Cerebellar nuclear complex (tissue), 1 donor: ENCODE measurements at regions not wholly inside any gene's neighbourhood (a gene's known extent, or its start where the extent isn't known, plus 50 kb on each side); places are given as distances from the start of the nearest gene placed in this dataset.
"Not testable (repeated sequence)": the region's sequence is repeated elsewhere in the genome, so short reads cannot be mapped to it uniquely, and the experiment has no call there.

Experiments used
- DNase-seq, 2 experiments: peaks; one replicate each; lab custom pipeline; 2025; lab: John Stamatoyannopoulos, UW

DNA sequence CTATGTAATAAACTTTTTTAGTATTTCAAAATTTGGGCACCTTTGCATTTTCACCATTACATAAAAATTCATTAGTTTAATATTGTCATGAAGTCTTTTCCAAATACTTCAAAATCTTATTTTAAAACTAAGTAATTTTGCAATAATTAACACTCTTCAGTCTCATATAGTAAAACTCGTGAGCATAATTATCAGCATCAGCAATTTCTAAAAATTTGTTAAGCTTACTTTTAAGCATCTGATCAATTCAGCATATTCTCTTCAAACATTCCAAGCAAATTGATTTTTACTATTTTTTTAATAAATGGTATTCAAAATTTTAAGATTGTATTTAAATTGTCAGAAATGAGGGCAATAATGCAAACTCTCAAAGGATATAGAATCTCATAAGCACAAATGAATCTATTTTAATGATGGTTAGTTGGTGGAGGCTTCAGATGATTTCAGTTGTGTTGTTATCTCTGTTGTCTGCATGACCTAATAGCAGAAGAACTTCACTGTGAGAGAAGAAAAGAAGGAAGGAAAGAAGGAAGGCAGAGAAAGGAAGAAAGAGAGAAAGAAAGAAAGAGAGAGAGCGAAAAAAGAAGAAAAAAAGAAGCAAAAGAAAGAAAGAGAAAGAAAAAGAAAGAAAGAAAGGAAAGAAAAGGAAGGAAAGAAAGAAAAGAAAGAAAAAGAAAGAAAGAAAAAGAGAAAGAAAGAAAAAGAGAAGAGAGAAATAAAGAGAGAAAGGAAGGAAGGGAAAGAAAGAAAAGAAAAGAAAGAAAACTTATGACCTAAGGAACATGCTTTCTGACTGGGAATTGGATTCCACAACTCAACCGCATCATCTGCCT lies 860.5 kb downstream of the NCAM2 start:
- DNase-seq, result no peak

GRCh38 chr21:21860888-21861287 lies 862.7 kb downstream of the NCAM2 start:
- no peak for DNase-seq

DNA sequence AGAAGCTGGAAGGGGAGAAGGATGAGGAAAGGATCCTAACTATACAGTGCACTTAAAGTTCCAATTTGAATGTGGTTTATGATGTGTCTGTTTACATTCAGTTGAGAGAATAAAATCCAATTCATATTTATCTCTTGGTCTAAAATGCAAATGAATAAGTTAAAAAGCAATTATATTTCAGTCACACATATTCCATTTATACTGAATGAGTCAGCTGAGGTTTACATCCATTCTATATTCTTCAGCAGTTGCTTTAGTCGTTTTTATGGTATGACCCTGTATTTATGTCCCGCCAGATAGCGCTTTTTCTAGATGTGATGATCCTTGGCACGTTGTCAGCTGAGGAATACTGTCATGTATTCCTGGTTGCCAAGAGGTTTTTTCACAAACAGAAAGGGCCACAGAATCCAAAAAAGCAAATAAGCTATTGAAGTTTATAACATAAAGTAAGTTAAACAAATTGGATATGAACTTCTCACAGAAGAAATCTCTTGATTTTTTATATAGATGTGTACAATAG lies 866.2 kb downstream of the NCAM2 start:
- DNase-seq, result no peak

DNA sequence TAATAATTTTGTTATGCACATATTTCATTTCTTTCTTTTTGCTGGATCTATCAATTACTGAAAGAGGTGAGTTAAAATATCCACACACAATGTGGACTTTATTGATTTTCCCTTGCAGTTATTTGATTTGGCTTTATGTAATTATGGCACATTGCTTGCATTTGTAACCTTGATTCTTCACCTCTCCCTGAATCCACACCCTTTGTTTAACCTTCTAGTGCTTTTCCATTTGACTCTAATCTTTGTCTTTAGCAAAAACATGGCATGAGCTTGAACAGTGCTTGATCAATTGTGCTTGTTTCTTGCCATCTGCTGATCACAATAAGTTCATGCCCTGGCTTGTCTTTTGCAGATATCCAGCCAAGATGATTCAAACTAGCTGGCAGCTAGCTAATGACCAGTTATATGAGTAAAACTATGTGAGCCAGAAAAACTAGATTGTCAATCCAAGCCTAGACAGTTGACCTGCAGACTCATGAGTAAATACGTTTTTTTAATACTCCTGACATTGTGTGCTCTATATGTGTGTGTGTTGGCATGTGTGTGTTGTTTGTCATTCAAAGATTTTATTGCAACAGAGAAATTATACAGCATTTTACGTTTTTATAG lies 899.2 kb downstream of the NCAM2 start:
- no peak for DNase-seq

DNA sequence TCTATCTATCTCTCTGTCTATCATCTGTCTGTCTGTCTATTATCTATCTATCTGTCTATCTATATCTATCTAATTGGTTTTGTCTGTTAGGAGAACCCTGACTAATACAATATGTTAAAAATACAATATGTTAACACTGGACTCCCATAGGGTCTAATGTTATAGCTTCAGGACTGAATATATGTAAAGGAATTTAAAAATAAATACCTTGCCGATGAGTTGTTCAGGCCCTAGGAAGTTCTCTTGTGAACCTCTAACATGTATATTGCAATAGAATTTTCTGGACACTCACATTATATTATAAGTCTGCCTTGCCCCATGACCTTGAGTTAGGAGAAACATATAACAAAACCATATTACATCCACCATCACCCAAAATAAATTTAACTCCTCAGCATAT lies 900.6 kb downstream of the NCAM2 start:
- no peak for DNase-seq

DNA sequence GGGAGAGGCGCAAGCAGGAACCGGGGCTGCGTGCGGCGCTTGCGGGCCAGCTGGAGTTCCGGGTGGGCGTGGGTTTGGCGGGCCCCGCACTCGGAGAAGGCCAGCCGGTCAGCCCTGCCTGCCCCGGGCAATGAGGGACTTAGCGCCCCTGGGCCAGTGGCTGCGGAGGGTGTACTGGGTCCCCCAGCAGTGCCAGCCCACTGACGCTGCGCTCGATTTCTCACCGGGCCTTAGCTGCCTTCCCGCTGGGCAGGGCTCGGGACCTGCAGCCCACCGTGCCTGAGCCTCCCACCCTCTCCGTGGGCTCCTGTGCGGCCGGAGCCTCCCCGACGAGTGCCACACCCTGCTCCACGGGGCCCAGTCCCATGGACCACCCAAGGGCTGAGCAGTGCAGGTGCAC lies 904.2 kb downstream of the NCAM2 start:
- not testable (repeated sequence) for DNase-seq

DNA sequence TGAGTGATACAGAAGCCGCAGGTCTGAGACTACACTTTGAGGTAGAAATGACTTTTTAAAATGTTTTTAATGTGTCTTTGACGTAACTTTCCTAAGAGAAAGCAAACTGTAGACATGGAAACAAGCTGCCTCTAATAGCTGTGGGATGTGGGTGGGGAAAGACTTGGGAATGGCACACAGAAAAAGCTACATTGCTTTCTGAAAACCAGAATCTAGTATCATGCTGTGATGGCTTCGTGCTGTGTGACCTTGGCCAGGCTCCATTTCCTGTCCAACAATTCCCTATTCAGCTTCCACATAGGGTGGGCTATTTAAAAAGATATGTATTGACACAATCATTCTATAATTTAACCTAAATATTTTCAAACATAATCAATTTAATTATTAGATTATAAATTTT lies 909.1 kb downstream of the NCAM2 start:
- DNase-seq, result no peak

DNA sequence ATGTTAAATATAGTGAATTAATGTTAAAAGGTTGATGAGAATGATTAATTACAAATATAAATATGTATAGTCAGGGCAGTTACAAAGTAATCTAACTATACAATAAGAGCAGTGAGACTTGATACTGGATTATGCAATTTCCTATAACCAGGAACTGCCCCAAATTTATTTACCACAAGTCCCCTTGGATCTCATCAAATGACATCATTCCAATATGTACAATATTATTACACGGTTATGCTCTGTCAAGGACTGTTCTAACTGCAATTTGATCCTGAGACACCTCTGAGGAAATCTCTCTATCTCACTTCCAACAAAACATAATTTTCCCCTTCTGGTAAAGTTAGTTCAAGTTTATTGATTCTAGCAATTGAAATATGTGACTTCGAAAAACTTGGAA lies 917.6 kb downstream of the NCAM2 start:
- no peak for DNase-seq

DNA sequence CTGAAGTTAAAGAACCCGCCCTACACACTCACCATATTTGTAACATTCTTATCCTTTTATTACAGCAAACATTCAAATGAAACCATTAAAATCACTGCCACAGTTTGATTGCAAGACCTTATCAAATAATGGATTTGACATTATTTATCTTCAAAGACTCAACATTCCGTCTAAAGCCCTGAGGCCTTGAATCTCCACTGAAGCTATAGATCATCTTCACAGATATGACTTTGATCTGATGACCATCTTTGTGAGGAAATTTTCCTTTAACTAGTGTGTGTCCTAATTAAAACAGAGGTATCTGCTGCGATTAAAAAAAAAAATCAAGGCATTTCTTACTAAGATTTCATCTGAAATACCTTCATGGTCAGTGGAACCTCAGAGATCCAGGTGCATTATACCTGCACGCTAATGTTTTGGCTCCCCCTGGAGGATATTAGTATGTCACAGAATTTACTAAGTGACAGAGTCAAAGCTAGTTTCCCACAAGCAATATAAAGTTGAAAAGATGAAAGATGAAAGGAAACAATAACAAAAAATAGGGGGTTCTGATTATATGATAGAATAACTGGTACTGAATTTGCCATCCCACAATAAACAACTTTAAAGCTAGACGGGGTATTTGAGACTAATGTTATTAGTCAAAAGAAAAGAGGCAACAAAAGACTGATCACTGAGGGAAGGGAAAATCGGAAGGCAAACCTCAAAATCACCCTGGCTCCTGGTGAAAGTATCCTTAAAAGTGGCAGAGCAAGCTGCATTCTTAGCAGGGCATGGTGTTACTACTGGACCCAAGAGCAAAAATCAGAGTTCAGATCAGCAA lies 923.4 kb downstream of the NCAM2 start:
- DNase-seq, result no peak

DNA sequence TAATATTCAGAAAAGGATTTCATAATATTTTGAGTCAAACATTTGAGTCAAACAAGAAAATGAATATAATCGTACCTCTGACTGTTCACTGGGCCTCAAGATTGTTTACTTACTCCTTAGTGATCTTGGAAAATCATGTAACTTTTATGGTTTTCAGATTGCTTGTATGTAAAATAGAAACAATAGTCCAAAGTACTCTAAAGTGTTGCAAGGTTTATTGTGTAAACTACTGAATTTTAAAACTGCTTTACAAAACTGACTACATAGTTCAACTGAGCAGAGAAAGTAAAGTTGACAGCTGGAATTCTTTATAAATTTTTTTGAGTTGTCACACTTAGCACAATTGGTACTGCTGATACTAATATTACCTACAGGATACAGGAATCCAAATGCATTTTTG lies 931.0 kb downstream of the NCAM2 start:
- DNase-seq, result no peak

DNA sequence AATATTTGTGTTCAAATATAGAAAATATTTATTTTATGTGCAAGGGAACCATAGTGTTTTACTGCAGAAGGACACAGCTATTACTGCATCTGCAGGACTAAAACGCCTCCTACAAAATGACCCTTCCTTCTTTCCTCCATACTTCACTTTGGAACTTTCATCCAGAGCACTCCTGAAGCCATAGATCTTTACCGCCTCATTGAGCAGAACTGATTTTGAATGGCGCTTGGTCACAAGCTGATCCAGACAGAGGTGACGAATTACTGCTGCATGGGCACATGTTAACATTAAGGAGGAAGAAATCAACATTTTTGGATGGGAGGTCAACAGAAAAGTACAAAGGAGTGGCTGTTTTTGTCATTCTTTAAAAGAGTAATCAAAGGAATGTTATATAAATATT lies 931.6 kb downstream of the NCAM2 start:
- DNase-seq, result no peak

GRCh38 chr21:21952566-21952965 lies 954.4 kb downstream of the NCAM2 start:
- no peak for DNase-seq

- DNase-seq, result no peak
Measured at GRCh38 chr21:21955204-21955603, 957.0 kb downstream of the NCAM2 start.

- DNase-seq, result no peak
Measured at GRCh38 chr21:21957490-21957889, 959.3 kb downstream of the NCAM2 start.

GRCh38 chr21:21963911-21964310 lies 965.7 kb downstream of the NCAM2 start:
- no peak for DNase-seq

GRCh38 chr21:21968810-21969209 lies 970.6 kb downstream of the NCAM2 start:
- no peak for DNase-seq

DNA sequence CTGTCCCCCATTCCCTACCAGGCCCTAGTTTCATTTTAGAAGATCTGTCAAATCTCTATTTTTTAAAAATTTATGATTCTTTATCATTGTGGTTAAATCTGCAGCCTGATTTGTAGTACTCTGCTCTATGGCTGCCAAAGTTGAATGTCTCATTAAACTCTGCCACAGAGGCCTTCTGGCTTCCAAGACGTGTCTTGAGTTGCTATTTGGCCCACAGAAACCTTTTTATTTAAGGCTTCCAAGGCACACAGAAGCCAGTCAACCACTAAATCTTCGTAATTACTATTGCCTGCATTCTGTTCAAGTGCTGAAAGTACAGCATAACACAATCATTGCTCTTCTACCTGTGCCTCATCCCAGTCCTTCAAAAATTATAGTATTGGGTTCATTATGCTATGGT lies 971.0 kb downstream of the NCAM2 start:
- no peak for DNase-seq

GRCh38 chr21:21971384-21971783 lies 973.2 kb downstream of the NCAM2 start:
- DNase-seq, result no peak

DNA sequence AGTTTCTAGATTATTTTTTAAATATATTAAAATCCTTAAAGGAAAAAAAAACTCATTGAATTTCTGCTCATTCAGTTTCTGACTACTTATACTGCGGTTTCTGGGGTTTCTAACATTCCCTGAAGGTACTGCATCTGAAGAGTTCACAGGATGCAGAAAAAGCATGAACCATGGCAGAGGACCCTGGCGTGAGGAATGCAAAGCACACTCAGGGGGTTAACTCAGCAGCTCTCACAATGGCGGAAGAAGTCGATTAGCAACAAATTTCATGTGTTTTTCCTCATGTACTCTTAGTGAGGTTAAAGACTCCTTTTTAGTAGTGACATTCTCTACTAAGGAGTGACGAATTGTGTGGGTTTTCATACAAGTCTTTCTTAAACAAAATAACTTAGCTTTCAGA lies 975.6 kb downstream of the NCAM2 start:
- no peak for DNase-seq

- DNase-seq, result no peak
Measured at GRCh38 chr21:21996891-21997290, 998.7 kb downstream of the NCAM2 start.

- DNase-seq, result no peak
Measured at GRCh38 chr21:21997390-21998333, 999.5 kb downstream of the NCAM2 start.

- no peak for DNase-seq
Measured at GRCh38 chr21:22019766-22020165, 1021.6 kb downstream of the NCAM2 start.
